ENCODE measurements at regions not wholly inside any gene's neighbourhood (a gene's known extent, or its start where the extent isn't known, plus 50 kb on each side); places are given as distances from the start of the nearest gene placed in this dataset.

DNA sequence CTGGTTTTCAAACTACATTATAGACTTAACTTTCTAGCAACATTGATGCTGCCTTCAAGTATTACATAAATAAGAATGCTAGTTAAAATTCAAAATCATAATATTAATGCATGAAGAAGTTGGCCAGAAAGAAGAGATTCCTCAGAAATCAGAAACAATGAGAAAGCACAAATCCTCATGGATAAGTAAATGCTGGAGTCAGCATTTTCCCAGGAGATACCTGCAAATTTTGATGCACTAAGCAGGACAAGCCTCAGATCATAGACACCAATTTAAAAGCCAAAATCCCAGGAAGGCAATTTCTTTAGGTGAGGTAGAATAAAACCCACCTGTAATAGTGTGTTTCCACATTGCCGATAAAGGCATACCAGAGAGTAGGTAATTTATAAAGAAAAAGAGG is 305.2 kb upstream of the TBX18 start (continued):
- TF ChIP-seq KLF7 (tag by site-specific recombination; IDR thresholded peaks at IDR 0.05; ENCODE audit: borderline replicate concordance) (no peak), ZNF830 (tag by site-specific recombination; IDR thresholded peaks at IDR 0.05; ENCODE audit: low read depth) (no peak), ZNF202 (tag by site-specific recombination; IDR thresholded peaks at IDR 0.05; ENCODE audit: borderline replicate concordance) (no peak)

DNA sequence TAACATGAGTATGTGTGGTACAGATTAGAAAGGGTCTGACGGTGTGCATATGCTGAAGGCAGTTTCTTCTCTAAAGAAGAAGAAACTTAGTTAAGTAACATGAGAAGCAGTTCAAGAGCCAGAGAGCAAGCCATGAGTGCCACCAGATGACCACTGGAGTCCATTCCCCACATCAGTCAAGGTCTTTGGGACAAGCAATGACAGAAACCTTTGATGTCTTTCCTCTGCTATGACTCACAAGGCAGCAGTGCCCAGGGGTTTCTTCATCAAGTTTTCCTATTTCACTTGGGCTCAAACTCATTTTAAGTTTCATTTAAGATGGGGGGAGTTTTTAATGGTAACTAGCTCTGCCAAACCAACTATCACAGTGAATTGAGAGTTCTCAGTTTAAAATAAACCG is 303.8 kb upstream of the TBX18 start:
- no peaks in the 10 kb centered on the region for H3K4me1 ChIP-seq (ENCODE audit: control insufficient read depth, insufficient read depth, low read length)
- TF ChIP-seq KLF16 (tag by site-specific recombination; IDR thresholded peaks at IDR 0.05) (no peak), ZSCAN30 (tag by site-specific recombination; IDR thresholded peaks at IDR 0.05) (no peak), ZNF174 (tag by site-specific recombination; IDR thresholded peaks at IDR 0.05) (no peak), ZNF776 (tag by site-specific recombination; IDR thresholded peaks at IDR 0.05; ENCODE audit: borderline replicate concordance) (no peak), ZNF157 (tag by site-specific recombination; IDR thresholded peaks at IDR 0.05) (no peak), ZNF600 (tag by site-specific recombination; IDR thresholded peaks at IDR 0.05) (no peak), KLF8 (tag by site-specific recombination; IDR thresholded peaks at IDR 0.05) (no peak), HOXA7 (CRISPR knock-in tag; IDR thresholded peaks at IDR 0.05; ENCODE audit: borderline replicate concordance) (no peak), ZNF658 (tag by site-specific recombination; IDR thresholded peaks at IDR 0.05) (no peak), ZNF248 (tag by site-specific recombination; IDR thresholded peaks at IDR 0.05) (no peak), ZNF830 (tag by site-specific recombination; IDR thresholded peaks at IDR 0.05; ENCODE audit: low read depth) (no peak), ZNF624 (tag by site-specific recombination; IDR thresholded peaks at IDR 0.05) (no peak), ZNF221 (tag by site-specific recombination; IDR thresholded peaks at IDR 0.05; ENCODE audit: borderline replicate concordance) (no peak), ZNF350 (tag by site-specific recombination; IDR thresholded peaks at IDR 0.05) (no peak)
- TF ChIP-seq, protein P1, sequence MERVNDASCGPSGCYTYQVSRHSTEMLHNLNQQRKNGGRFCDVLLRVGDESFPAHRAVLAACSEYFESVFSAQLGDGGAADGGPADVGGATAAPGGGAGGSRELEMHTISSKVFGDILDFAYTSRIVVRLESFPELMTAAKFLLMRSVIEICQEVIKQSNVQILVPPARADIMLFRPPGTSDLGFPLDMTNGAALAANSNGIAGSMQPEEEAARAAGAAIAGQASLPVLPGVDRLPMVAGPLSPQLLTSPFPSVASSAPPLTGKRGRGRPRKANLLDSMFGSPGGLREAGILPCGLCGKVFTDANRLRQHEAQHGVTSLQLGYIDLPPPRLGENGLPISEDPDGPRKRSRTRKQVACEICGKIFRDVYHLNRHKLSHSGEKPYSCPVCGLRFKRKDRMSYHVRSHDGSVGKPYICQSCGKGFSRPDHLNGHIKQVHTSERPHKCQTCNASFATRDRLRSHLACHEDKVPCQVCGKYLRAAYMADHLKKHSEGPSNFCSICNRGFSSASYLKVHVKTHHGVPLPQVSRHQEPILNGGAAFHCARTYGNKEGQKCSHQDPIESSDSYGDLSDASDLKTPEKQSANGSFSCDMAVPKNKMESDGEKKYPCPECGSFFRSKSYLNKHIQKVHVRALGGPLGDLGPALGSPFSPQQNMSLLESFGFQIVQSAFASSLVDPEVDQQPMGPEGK (tag by site-specific recombination; IDR thresholded peaks at IDR 0.05) = no peak
- TF ChIP-seq, protein P2, sequence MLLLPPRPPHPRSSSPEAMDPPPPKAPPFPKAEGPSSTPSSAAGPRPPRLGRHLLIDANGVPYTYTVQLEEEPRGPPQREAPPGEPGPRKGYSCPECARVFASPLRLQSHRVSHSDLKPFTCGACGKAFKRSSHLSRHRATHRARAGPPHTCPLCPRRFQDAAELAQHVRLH (tag by site-specific recombination; IDR thresholded peaks at IDR 0.05) = no peak
- TF ChIP-seq, protein P3, sequence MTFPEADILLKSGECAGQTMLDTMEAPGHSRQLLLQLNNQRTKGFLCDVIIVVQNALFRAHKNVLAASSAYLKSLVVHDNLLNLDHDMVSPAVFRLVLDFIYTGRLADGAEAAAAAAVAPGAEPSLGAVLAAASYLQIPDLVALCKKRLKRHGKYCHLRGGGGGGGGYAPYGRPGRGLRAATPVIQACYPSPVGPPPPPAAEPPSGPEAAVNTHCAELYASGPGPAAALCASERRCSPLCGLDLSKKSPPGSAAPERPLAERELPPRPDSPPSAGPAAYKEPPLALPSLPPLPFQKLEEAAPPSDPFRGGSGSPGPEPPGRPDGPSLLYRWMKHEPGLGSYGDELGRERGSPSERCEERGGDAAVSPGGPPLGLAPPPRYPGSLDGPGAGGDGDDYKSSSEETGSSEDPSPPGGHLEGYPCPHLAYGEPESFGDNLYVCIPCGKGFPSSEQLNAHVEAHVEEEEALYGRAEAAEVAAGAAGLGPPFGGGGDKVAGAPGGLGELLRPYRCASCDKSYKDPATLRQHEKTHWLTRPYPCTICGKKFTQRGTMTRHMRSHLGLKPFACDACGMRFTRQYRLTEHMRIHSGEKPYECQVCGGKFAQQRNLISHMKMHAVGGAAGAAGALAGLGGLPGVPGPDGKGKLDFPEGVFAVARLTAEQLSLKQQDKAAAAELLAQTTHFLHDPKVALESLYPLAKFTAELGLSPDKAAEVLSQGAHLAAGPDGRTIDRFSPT (tag by site-specific recombination; IDR thresholded peaks at IDR 0.05) = no peak
- TF ChIP-seq, protein P4, sequence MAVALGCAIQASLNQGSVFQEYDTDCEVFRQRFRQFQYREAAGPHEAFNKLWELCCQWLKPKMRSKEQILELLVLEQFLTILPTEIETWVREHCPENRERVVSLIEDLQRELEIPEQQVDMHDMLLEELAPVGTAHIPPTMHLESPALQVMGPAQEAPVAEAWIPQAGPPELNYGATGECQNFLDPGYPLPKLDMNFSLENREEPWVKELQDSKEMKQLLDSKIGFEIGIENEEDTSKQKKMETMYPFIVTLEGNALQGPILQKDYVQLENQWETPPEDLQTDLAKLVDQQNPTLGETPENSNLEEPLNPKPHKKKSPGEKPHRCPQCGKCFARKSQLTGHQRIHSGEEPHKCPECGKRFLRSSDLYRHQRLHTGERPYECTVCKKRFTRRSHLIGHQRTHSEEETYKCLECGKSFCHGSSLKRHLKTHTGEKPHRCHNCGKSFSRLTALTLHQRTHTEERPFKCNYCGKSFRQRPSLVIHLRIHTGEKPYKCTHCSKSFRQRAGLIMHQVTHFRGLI (tag by site-specific recombination; IDR thresholded peaks at IDR 0.05) = no peak
- TF ChIP-seq, protein P5, sequence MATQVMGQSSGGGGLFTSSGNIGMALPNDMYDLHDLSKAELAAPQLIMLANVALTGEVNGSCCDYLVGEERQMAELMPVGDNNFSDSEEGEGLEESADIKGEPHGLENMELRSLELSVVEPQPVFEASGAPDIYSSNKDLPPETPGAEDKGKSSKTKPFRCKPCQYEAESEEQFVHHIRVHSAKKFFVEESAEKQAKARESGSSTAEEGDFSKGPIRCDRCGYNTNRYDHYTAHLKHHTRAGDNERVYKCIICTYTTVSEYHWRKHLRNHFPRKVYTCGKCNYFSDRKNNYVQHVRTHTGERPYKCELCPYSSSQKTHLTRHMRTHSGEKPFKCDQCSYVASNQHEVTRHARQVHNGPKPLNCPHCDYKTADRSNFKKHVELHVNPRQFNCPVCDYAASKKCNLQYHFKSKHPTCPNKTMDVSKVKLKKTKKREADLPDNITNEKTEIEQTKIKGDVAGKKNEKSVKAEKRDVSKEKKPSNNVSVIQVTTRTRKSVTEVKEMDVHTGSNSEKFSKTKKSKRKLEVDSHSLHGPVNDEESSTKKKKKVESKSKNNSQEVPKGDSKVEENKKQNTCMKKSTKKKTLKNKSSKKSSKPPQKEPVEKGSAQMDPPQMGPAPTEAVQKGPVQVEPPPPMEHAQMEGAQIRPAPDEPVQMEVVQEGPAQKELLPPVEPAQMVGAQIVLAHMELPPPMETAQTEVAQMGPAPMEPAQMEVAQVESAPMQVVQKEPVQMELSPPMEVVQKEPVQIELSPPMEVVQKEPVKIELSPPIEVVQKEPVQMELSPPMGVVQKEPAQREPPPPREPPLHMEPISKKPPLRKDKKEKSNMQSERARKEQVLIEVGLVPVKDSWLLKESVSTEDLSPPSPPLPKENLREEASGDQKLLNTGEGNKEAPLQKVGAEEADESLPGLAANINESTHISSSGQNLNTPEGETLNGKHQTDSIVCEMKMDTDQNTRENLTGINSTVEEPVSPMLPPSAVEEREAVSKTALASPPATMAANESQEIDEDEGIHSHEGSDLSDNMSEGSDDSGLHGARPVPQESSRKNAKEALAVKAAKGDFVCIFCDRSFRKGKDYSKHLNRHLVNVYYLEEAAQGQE (tag by site-specific recombination; IDR thresholded peaks at IDR 0.05) = no peak
- CTCF ChIA-PET = interaction anchor here (0.6 kb wide), 1 partner anchor 23 kb away, joined by 3 read pairs; no protein-coding TSS in a partner anchor
- H3K27ac ChIP-seq (ENCODE audit: extremely low read depth, low read depth, low read length) = no peak overlapping the region
- H3K4me3 ChIP-seq (ENCODE audit: low read depth, low read length) = no peak overlapping the region
- no peaks in the 10 kb centered on the region for H3K36me3 ChIP-seq (ENCODE audit: control insufficient read depth in 2 of 2, insufficient read depth in 1 of 2, low read length in 2 of 2)
- no peaks in the 10 kb centered on the region for H3K9me3 ChIP-seq (ENCODE audit: control insufficient read depth, insufficient read depth, low read depth, low read length)
- POLR2A ChIA-PET = no interaction called here
